Hepatocyte (in vitro differentiated cells): ENCODE measurements at regions not wholly inside any gene's neighbourhood (a gene's known extent, or its start where the extent isn't known, plus 50 kb on each side); places are given as distances from the start of the nearest gene placed in this dataset.

Experiments used
- EZH2 ChIP-seq: fragments of 200-600 bp; sonication (generic); IDR thresholded peaks from 2 replicates; pipeline ENCODE4 v1.6.1; 2016; ENCODE audit warnings: antibody characterized with exemption, mild to moderate bottlenecking, borderline replicate concordance
- EZH2phosphoT487 ChIP-seq: fragments of 200-600 bp; sonication (generic); IDR thresholded peaks from one replicate; pipeline ENCODE4 v1.6.1; 2018; ENCODE audit warnings: antibody characterized with exemption, mild to moderate bottlenecking, low read depth, moderate library complexity; ENCODE audit not compliant: unreplicated experiment, severe bottlenecking
- TF ChIP-seq, protein P1 (sequence below): fragments of 200-600 bp; sonication (generic); IDR thresholded peaks from 2 replicates; pipeline ENCODE4 v1.5.1; 2016; ENCODE audit warnings: antibody characterized with exemption, mild to moderate bottlenecking; ENCODE audit not compliant: poor library complexity

DNA sequence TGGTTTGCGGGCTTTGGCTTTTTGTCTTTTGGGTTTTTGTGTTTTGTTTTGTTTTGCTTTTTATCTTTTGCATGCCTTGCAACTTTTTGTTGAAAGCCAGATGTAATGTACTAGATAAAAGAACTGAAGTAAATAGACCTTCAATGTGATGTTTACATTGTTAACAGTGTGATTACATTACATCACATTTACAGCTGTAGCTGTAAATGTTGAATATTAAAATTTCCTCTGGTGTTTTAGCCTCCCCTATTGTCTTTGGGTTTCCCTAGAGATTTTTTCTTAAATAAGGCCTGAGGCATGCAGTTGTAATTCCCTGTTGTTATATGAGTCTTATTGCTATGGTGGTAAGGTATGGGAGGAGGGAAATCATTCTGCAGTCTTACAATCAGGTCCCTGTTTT, 275.0 kb downstream of the PARM1 start:
- TF ChIP-seq, protein P1, sequence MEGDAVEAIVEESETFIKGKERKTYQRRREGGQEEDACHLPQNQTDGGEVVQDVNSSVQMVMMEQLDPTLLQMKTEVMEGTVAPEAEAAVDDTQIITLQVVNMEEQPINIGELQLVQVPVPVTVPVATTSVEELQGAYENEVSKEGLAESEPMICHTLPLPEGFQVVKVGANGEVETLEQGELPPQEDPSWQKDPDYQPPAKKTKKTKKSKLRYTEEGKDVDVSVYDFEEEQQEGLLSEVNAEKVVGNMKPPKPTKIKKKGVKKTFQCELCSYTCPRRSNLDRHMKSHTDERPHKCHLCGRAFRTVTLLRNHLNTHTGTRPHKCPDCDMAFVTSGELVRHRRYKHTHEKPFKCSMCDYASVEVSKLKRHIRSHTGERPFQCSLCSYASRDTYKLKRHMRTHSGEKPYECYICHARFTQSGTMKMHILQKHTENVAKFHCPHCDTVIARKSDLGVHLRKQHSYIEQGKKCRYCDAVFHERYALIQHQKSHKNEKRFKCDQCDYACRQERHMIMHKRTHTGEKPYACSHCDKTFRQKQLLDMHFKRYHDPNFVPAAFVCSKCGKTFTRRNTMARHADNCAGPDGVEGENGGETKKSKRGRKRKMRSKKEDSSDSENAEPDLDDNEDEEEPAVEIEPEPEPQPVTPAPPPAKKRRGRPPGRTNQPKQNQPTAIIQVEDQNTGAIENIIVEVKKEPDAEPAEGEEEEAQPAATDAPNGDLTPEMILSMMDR: no peak
- TF ChIP-seq EZH2 (no peak), EZH2phosphoT487 (no peak)
